Parathyroid adenoma (tissue), 2 donors: ENCODE measurements at regions not wholly inside any gene's neighbourhood (a gene's known extent, or its start where the extent isn't known, plus 50 kb on each side); places are given as distances from the start of the nearest gene placed in this dataset.

Experiments
- H2AFZ ChIP-seq: fragments of 300-600 bp; sonication (generic); one replicate; pipeline ENCODE4 v1.7.0; 2017; ENCODE audit warnings: antibody characterized with exemption, mild to moderate bottlenecking
- H3K27ac ChIP-seq: fragments of 300-600 bp; sonication (generic); one replicate; pipeline ENCODE4 v1.7.0; 2017
- H3K27me3 ChIP-seq: fragments of 300-600 bp; sonication (generic); one replicate; pipeline ENCODE4 v1.7.0; 2017; ENCODE audit warnings: low read length; ENCODE audit not compliant: control insufficient read depth, insufficient read depth
- H3K36me3 ChIP-seq: fragments of 300-600 bp; sonication (generic); one replicate; pipeline ENCODE4 v1.7.0; 2017; ENCODE audit warnings: low read length; ENCODE audit not compliant: control insufficient read depth, insufficient read depth
- H3K4me1 ChIP-seq: fragments of 300-600 bp; sonication (generic); one replicate; pipeline ENCODE4 v1.7.0; 2017; ENCODE audit warnings: control low read depth
- H3K4me2 ChIP-seq: fragments of 300-600 bp; sonication (generic); one replicate; pipeline ENCODE4 v1.7.0; 2017; ENCODE audit warnings: low read length
- H3K4me3 ChIP-seq: fragments of 300-600 bp; sonication (generic); one replicate; pipeline ENCODE4 v1.7.0; 2017; ENCODE audit warnings: low read depth, low read length
- H3K79me2 ChIP-seq: fragments of 300-600 bp; sonication (generic); one replicate; pipeline ENCODE4 v1.7.0; 2017; ENCODE audit warnings: control low read depth
- H3K9ac ChIP-seq: fragments of 300-600 bp; sonication (generic); one replicate; pipeline ENCODE4 v1.7.0; 2017; ENCODE audit warnings: mild to moderate bottlenecking
- H3K9me3 ChIP-seq: fragments of 300-600 bp; sonication (generic); one replicate; pipeline ENCODE4 v1.7.0; 2017; ENCODE audit warnings: low read length; ENCODE audit not compliant: control insufficient read depth
- CTCF ChIP-seq: fragments of 300-600 bp; sonication (generic); IDR thresholded peaks from one replicate; pipeline ENCODE4 v1.7.0; 2017; ENCODE audit warnings: antibody characterized with exemption, mild to moderate bottlenecking
- donor health status: primary hyperparathyroidism.

DNA sequence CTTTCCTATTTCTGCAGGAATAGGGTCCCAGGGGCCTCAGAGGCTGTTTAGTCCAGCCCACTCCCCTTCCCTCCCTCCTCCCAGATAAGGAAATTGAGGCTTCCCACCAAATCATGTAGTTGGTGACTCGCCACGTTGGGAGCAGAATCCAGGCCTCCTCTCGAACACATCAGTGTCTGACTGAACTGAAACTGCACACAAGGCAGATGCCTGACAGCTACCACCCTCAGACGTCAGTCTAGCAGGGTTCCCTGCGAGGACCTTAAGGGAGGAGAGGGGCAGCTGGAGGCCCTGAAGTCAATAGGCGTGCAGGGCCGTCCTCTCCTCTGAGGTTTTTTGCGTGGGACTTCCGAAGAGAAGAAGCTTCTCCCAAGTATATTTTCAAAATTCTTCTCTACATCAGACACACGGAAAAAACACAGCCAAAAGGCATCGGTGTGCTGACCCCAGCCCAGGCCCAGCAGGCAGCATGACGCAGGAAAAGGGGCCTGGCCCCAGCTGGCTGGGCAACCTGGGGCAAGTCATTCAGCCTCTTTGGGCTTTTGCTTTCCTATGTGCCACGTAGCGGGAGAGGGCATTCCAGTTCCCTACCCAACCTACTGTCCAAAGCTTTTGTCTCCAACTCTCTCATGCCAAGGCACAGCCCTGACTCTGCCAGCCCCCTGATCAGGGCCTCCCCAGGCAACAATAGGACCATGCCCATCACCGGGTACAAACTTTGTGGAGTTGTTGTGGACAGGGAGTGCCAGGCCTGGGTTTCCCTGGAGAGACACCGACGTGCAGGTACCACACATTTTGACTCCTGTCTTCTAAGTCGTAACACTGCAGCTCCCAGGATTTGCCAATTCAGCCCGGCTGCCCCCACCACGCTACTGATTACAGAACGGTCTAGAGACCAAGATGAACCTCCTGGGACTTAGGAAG is 283.1 kb downstream of the XXYLT1 start:
- H2AFZ ChIP-seq, result no peak overlapping the region
- peaks cover 5% of the 10 kb centered on the region for H3K4me1 ChIP-seq
- H3K4me3 ChIP-seq, result no peak overlapping the region
- no peaks in the 10 kb centered on the region for H3K9me3 ChIP-seq
- no peaks in the 10 kb centered on the region for H3K36me3 ChIP-seq
- no peak overlapping the region for H3K9ac ChIP-seq
- no peak overlapping the region for H3K4me2 ChIP-seq
- TF ChIP-seq CTCF, result no peak
- no peaks in the 10 kb centered on the region for H3K27me3 ChIP-seq
- H3K79me2 ChIP-seq, result no peaks in the 10 kb centered on the region
- H3K27ac ChIP-seq, result no peak overlapping the region

DNA sequence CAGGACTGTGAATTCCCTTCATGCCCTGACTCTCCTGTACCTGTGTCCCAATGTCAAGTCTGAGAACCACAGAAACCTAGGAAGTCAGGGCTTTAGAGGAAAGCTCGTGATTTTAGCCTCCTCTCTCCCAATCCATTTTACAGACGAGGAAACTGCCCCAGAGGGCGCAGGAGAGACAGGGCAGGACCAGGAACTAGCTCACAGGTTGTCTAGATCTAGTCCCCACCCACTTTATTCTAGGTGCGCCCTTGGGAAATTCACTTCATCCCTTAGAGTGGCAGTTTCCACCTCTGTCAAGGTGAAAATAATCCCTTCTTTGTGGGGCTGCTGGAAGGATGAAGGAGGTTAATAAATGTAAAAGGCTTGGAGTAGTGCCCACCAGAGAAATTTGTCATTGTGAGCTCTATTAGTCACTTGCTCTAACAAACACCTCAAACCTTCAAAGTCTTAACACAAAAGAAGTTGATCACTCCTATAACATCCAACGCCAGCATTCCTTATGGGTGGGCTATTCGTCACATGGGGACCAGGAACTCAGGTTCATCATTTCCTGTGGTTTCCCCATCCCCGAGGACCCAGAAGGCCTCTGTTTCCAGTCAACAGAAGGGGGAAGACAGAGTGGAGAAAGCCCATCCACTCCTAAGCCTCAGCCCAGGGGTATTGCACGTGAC is 282.3 kb downstream of the XXYLT1 start:
- Histone ChIP-seq H3K4me2 (no peak overlapping the region), H3K9ac (no peak overlapping the region), H3K4me3 (no peak overlapping the region), H3K27me3 (no peaks in the 10 kb centered on the region), H2AFZ (no peak overlapping the region), H3K4me1 (peaks cover 5% of the 10 kb centered on the region), H3K9me3 (no peaks in the 10 kb centered on the region), H3K36me3 (no peaks in the 10 kb centered on the region), H3K27ac (no peak overlapping the region), H3K79me2 (no peaks in the 10 kb centered on the region)
- TF ChIP-seq CTCF, result no peak

DNA sequence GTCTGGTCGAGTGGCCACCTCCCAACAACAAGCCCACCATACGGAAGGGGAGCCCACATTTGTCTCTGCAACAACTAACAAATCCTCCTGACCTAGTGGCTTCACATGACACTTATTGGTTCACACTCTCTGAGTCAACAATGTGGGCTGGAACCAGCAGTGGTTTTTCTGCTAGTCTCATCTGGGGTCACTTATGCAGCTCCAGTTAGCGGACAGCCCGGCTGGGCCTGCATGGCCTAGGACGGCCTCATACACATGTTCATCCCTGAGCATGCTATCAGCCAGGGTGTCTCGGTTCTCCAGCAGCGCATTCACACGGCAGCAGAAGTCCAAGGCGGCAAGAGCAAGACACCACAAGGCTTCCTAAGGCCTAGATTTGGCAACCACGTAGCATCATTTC is 281.7 kb downstream of the XXYLT1 start:
- TF ChIP-seq CTCF, result no peak
- Histone ChIP-seq H3K4me2 (no peak overlapping the region), H3K4me3 (no peak overlapping the region), H3K9ac (no peak overlapping the region), H3K27me3 (no peaks in the 10 kb centered on the region), H3K9me3 (no peaks in the 10 kb centered on the region), H3K36me3 (no peaks in the 10 kb centered on the region), H2AFZ (no peak overlapping the region), H3K79me2 (no peaks in the 10 kb centered on the region), H3K27ac (no peak overlapping the region), H3K4me1 (peaks cover 5% of the 10 kb centered on the region)

GRCh38 chr3:194990454-194991337 is 280.3 kb downstream of the XXYLT1 start:
- Histone ChIP-seq H3K4me3 (no peak overlapping the region), H3K27ac (no peak overlapping the region), H3K79me2 (no peaks in the 10 kb centered on the region), H2AFZ (no peak overlapping the region), H3K9ac (no peak overlapping the region), H3K9me3 (no peaks in the 10 kb centered on the region), H3K4me1 (no peaks in the 10 kb centered on the region), H3K4me2 (no peak overlapping the region), H3K27me3 (no peaks in the 10 kb centered on the region), H3K36me3 (no peaks in the 10 kb centered on the region)
- TF ChIP-seq CTCF, result no peak
